ENCODE measurements at regions not wholly inside any gene's neighbourhood (a gene's known extent, or its start where the extent isn't known, plus 50 kb on each side); places are given as distances from the start of the nearest gene placed in this dataset.

GRCh38 chr1:60427701-60428100 is 354.1 kb upstream of the C1orf87 start:
- no peak for TF ChIP-seq EZH2phosphoT487 (conservative IDR thresholded peaks at IDR 0.05; ENCODE audit: low read length)
- TF ChIP-seq, protein P1, sequence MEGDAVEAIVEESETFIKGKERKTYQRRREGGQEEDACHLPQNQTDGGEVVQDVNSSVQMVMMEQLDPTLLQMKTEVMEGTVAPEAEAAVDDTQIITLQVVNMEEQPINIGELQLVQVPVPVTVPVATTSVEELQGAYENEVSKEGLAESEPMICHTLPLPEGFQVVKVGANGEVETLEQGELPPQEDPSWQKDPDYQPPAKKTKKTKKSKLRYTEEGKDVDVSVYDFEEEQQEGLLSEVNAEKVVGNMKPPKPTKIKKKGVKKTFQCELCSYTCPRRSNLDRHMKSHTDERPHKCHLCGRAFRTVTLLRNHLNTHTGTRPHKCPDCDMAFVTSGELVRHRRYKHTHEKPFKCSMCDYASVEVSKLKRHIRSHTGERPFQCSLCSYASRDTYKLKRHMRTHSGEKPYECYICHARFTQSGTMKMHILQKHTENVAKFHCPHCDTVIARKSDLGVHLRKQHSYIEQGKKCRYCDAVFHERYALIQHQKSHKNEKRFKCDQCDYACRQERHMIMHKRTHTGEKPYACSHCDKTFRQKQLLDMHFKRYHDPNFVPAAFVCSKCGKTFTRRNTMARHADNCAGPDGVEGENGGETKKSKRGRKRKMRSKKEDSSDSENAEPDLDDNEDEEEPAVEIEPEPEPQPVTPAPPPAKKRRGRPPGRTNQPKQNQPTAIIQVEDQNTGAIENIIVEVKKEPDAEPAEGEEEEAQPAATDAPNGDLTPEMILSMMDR (IDR thresholded peaks at IDR 0.05; ENCODE audit: insufficient read depth, low read length, poor library complexity, severe bottlenecking) = no peak
- H2AFZ ChIP-seq (ENCODE audit: low read depth, low read length, severe bottlenecking) = no peak overlapping the region
- H3K27ac ChIP-seq (ENCODE audit: low read depth, low read length) = no peak overlapping the region
- H3K36me3 ChIP-seq (ENCODE audit: low read length) = no peaks in the 10 kb centered on the region
- H3K79me2 ChIP-seq (ENCODE audit: insufficient read depth, low read length) = no peaks in the 10 kb centered on the region
- H3K4me3 ChIP-seq (ENCODE audit: insufficient read depth, low read length, poor library complexity, severe bottlenecking) = no peak overlapping the region
- no peak overlapping the region for H3K4me2 ChIP-seq (ENCODE audit: low read depth, low read length, poor library complexity, severe bottlenecking)
- H4K20me1 ChIP-seq (ENCODE audit: low read depth, low read length) = no peaks in the 10 kb centered on the region
- no peaks in the 10 kb centered on the region for H3K9me2 ChIP-seq (replicated peaks; ENCODE audit: insufficient read depth, low read length)
- no peaks in the 10 kb centered on the region for H3K9me3 ChIP-seq (ENCODE audit: insufficient read depth, low read length)
- H3K9ac ChIP-seq (ENCODE audit: low read length) = no peak overlapping the region
- H3F3A ChIP-seq (ENCODE audit: insufficient read depth) = no peaks in the 10 kb centered on the region
- no peaks in the 10 kb centered on the region for H3K27me3 ChIP-seq (ENCODE audit: low read length)

DNA sequence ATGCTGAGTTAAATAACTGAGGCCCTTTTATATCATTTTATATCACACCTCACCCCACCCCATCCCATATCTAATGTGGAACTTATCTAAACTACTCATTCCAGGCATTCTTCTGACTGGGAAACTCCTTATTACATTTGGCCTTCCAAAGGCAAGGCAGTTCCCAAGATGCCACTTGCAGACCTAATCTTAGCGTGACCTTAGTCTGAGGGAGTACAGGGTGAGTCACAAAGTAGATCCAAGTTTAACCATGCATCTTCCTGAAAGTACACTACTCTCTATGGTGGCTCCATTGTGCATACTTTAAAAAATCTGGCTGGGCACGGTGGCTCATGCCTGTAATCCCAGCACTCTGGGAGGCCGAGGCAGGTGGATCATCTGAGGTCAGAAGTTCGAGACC is 353.6 kb upstream of the C1orf87 start:
- Histone ChIP-seq H3K9ac (ENCODE audit: low read length) (no peak overlapping the region), H3K36me3 (ENCODE audit: low read length) (no peaks in the 10 kb centered on the region), H3K79me2 (ENCODE audit: insufficient read depth, low read length) (no peaks in the 10 kb centered on the region), H3F3A (ENCODE audit: insufficient read depth) (no peaks in the 10 kb centered on the region), H2AFZ (ENCODE audit: low read depth, low read length, severe bottlenecking) (no peak overlapping the region), H3K4me3 (ENCODE audit: insufficient read depth, low read length, poor library complexity, severe bottlenecking) (no peak overlapping the region), H3K4me2 (ENCODE audit: low read depth, low read length, poor library complexity, severe bottlenecking) (no peak overlapping the region), H4K20me1 (ENCODE audit: low read depth, low read length) (no peaks in the 10 kb centered on the region), H3K27me3 (ENCODE audit: low read length) (no peaks in the 10 kb centered on the region), H3K9me3 (ENCODE audit: insufficient read depth, low read length) (no peaks in the 10 kb centered on the region), H3K27ac (ENCODE audit: low read depth, low read length) (no peak overlapping the region), H3K9me2 (replicated peaks; ENCODE audit: insufficient read depth, low read length) (no peaks in the 10 kb centered on the region)
- TF ChIP-seq EZH2phosphoT487 (conservative IDR thresholded peaks at IDR 0.05; ENCODE audit: low read length) = no peak

- Histone ChIP-seq H3K27me3 (ENCODE audit: low read length) (no peaks in the 10 kb centered on the region), H3K9ac (ENCODE audit: low read length) (no peak overlapping the region), H3K79me2 (ENCODE audit: insufficient read depth, low read length) (no peaks in the 10 kb centered on the region), H3K9me3 (ENCODE audit: insufficient read depth, low read length) (no peaks in the 10 kb centered on the region), H3K27ac (ENCODE audit: low read depth, low read length) (no peak overlapping the region), H2AFZ (ENCODE audit: low read depth, low read length, severe bottlenecking) (no peak overlapping the region), H4K20me1 (ENCODE audit: low read depth, low read length) (no peaks in the 10 kb centered on the region), H3K4me2 (ENCODE audit: low read depth, low read length, poor library complexity, severe bottlenecking) (no peak overlapping the region), H3F3A (ENCODE audit: insufficient read depth) (no peaks in the 10 kb centered on the region), H3K36me3 (ENCODE audit: low read length) (no peaks in the 10 kb centered on the region), H3K4me3 (ENCODE audit: insufficient read depth, low read length, poor library complexity, severe bottlenecking) (no peak overlapping the region), H3K9me2 (replicated peaks; ENCODE audit: insufficient read depth, low read length) (no peaks in the 10 kb centered on the region)
- TF ChIP-seq EZH2phosphoT487 (conservative IDR thresholded peaks at IDR 0.05; ENCODE audit: low read length) = no peak
- TF ChIP-seq, protein P1 (IDR thresholded peaks at IDR 0.05; ENCODE audit: insufficient read depth, low read length, poor library complexity, severe bottlenecking) = no peak
Measured at GRCh38 chr1:60425528-60425927, 352.0 kb upstream of the C1orf87 start.

- H3K27ac ChIP-seq (ENCODE audit: low read depth, low read length) = no peak overlapping the region
- H3K79me2 ChIP-seq (ENCODE audit: insufficient read depth, low read length) = no peaks in the 10 kb centered on the region
- no peaks in the 10 kb centered on the region for H4K20me1 ChIP-seq (ENCODE audit: low read depth, low read length)
- H3K36me3 ChIP-seq (ENCODE audit: low read length) = no peaks in the 10 kb centered on the region
- H3K4me2 ChIP-seq (ENCODE audit: low read depth, low read length, poor library complexity, severe bottlenecking) = no peak overlapping the region
- H2AFZ ChIP-seq (ENCODE audit: low read depth, low read length, severe bottlenecking) = no peak overlapping the region
- no peaks in the 10 kb centered on the region for H3K9me3 ChIP-seq (ENCODE audit: insufficient read depth, low read length)
- no peak overlapping the region for H3K9ac ChIP-seq (ENCODE audit: low read length)
- H3K9me2 ChIP-seq (replicated peaks; ENCODE audit: insufficient read depth, low read length) = no peaks in the 10 kb centered on the region
- no peaks in the 10 kb centered on the region for H3K27me3 ChIP-seq (ENCODE audit: low read length)
- no peaks in the 10 kb centered on the region for H3F3A ChIP-seq (ENCODE audit: insufficient read depth)
- TF ChIP-seq, protein P1 (IDR thresholded peaks at IDR 0.05; ENCODE audit: insufficient read depth, low read length, poor library complexity, severe bottlenecking) = no peak
- TF ChIP-seq EZH2phosphoT487 (conservative IDR thresholded peaks at IDR 0.05; ENCODE audit: low read length) = no peak
- no peak overlapping the region for H3K4me3 ChIP-seq (ENCODE audit: insufficient read depth, low read length, poor library complexity, severe bottlenecking)
Measured at GRCh38 chr1:60423146-60423780, 349.7 kb upstream of the C1orf87 start.

Measured in SU-DHL-6 (cell line).